ENCODE measurements at regions not wholly inside any gene's neighbourhood (a gene's known extent, or its start where the extent isn't known, plus 50 kb on each side); places are given as distances from the start of the nearest gene placed in this dataset.

- H3K27me3 ChIP-seq = no peaks in the 10 kb centered on the region
- H3K36me3 ChIP-seq = no peaks in the 10 kb centered on the region
- no peaks in the 10 kb centered on the region for H3K9me3 ChIP-seq
- H3K4me1 ChIP-seq = no peaks in the 10 kb centered on the region
- TF ChIP-seq CTCF (IDR thresholded peaks at IDR 0.05; ENCODE audit: low read depth, low read length) = no peak
- DNase-seq = no peak
- no peak overlapping the region for H3K4me3 ChIP-seq (ENCODE audit: low read depth, low read length)
Observed at GRCh38 chr12:105613269-105613668, 282.8 kb downstream of the C12orf75 start.

- no peaks in the 10 kb centered on the region for H3K36me3 ChIP-seq
- no peaks in the 10 kb centered on the region for H3K9me3 ChIP-seq
- no peak for TF ChIP-seq CTCF (IDR thresholded peaks at IDR 0.05; ENCODE audit: low read depth, low read length)
- no peak overlapping the region for H3K4me3 ChIP-seq (ENCODE audit: low read depth, low read length)
- H3K4me1 ChIP-seq = no peaks in the 10 kb centered on the region
- DNase-seq = no peak
- no peaks in the 10 kb centered on the region for H3K27me3 ChIP-seq
Observed at GRCh38 chr12:105613887-105614286, 283.4 kb downstream of the C12orf75 start.

GRCh38 chr12:105616971-105617540 lies 286.6 kb downstream of the C12orf75 start:
- H3K9me3 ChIP-seq = no peaks in the 10 kb centered on the region; the same call in 1 of the 2 replicates
- H3K4me3 ChIP-seq (ENCODE audit: low read depth, low read length) = no peak overlapping the region
- TF ChIP-seq CTCF (IDR thresholded peaks at IDR 0.05; ENCODE audit: low read depth, low read length) = no peak
- H3K27me3 ChIP-seq = no peaks in the 10 kb centered on the region
- H3K4me1 ChIP-seq = no peaks in the 10 kb centered on the region
- H3K36me3 ChIP-seq = no peaks in the 10 kb centered on the region
- no peak for DNase-seq

- Histone ChIP-seq H3K36me3 (no peaks in the 10 kb centered on the region), H3K4me3 (ENCODE audit: low read depth, low read length) (no peak overlapping the region), H3K27me3 (no peaks in the 10 kb centered on the region), H3K4me1 (no peaks in the 10 kb centered on the region), H3K9me3 (no peaks in the 10 kb centered on the region; the same call in 1 of the 2 replicates)
- no peak for TF ChIP-seq CTCF (IDR thresholded peaks at IDR 0.05; ENCODE audit: low read depth, low read length)
- DNase-seq = no peak
Observed at GRCh38 chr12:105622220-105622619, 291.7 kb downstream of the C12orf75 start.

GRCh38 chr12:105622846-105623736 lies 292.6 kb downstream of the C12orf75 start:
- no peaks in the 10 kb centered on the region for H3K4me1 ChIP-seq
- no peak for TF ChIP-seq CTCF (IDR thresholded peaks at IDR 0.05; ENCODE audit: low read depth, low read length)

GRCh38 chr12:105626653-105627052 lies 296.2 kb downstream of the C12orf75 start:
- TF ChIP-seq CTCF (IDR thresholded peaks at IDR 0.05; ENCODE audit: low read depth, low read length) = no peak

More at GRCh38 chr12:105622846-105623736, 292.6 kb downstream of the C12orf75 start:
- Histone ChIP-seq H3K4me3 (ENCODE audit: low read depth, low read length) (no peak overlapping the region), H3K36me3 (no peaks in the 10 kb centered on the region), H3K9me3 (no peaks in the 10 kb centered on the region; the same call in 1 of the 2 replicates), H3K27me3 (no peaks in the 10 kb centered on the region)
- no peak for DNase-seq

More at GRCh38 chr12:105626653-105627052, 296.2 kb downstream of the C12orf75 start:
- Histone ChIP-seq H3K27me3 (no peaks in the 10 kb centered on the region), H3K9me3 (no peaks in the 10 kb centered on the region), H3K4me1 (no peaks in the 10 kb centered on the region), H3K4me3 (ENCODE audit: low read depth, low read length) (no peak overlapping the region), H3K36me3 (no peaks in the 10 kb centered on the region)
- no peak for DNase-seq

Measured in BE2C (cell line).